Thoracic aorta (tissue), 2 donors: ENCODE measurements at regions not wholly inside any gene's neighbourhood (a gene's known extent, or its start where the extent isn't known, plus 50 kb on each side); places are given as distances from the start of the nearest gene placed in this dataset.

ENCODE experiments used
- ATAC-seq: fragments of 150-250 bp; one replicate; pipeline ENCODE4 v1.8.0; 2017; ENCODE audit warnings: low read depth; ENCODE audit not compliant: insufficient number of reproducible peaks, low FRiP score
- DNase-seq: peaks from one replicate; pipeline ENCODE4 v3.0.0-alpha.2; 2020; ENCODE audit warnings: low spot score
- H3K27ac ChIP-seq, 2 donors: fragments of 200-600 bp; sonication (generic); 1 replicate in 1 of 2; 2 replicates in 1 of 2; pipeline ENCODE4 v1.5.1; 2016; ENCODE audit warnings: mild to moderate bottlenecking in 2 of 2, moderate library complexity in 2 of 2
- H3K27me3 ChIP-seq: fragments of 200-600 bp; sonication (generic); replicated peaks from 2 replicates; pipeline ENCODE4 v1.6.0; 2016; ENCODE audit warnings: mild to moderate bottlenecking; ENCODE audit not compliant: insufficient read depth
- H3K36me3 ChIP-seq: fragments of 200-600 bp; sonication (generic); one replicate; pipeline ENCODE4 v1.5.1; 2016
- H3K4me1 ChIP-seq, 2 donors: fragments of 200-600 bp; sonication (generic); 1 replicate in 1 of 2; 2 replicates in 1 of 2; pipeline versions ENCODE4 v1.5.1 to v1.6.0; 2016; ENCODE audit warnings: low read depth in 2 of 2, mild to moderate bottlenecking in 1 of 2; ENCODE audit not compliant: control insufficient read depth in 1 of 2
- H3K4me3 ChIP-seq: fragments of 200-600 bp; sonication (generic); 2 replicates; pipeline ENCODE4 v1.5.1; 2016; ENCODE audit warnings: mild to moderate bottlenecking
- H3K9me3 ChIP-seq: fragments of 200-600 bp; sonication (generic); 2 replicates; pipeline ENCODE4 v1.5.1; 2016
- TF ChIP-seq, protein P1 (sequence below): fragments of 200-600 bp; sonication (generic); IDR thresholded peaks from one replicate; pipeline ENCODE4 v1.5.1; 2019; ENCODE audit warnings: antibody characterized with exemption

- TF ChIP-seq, protein P1, sequence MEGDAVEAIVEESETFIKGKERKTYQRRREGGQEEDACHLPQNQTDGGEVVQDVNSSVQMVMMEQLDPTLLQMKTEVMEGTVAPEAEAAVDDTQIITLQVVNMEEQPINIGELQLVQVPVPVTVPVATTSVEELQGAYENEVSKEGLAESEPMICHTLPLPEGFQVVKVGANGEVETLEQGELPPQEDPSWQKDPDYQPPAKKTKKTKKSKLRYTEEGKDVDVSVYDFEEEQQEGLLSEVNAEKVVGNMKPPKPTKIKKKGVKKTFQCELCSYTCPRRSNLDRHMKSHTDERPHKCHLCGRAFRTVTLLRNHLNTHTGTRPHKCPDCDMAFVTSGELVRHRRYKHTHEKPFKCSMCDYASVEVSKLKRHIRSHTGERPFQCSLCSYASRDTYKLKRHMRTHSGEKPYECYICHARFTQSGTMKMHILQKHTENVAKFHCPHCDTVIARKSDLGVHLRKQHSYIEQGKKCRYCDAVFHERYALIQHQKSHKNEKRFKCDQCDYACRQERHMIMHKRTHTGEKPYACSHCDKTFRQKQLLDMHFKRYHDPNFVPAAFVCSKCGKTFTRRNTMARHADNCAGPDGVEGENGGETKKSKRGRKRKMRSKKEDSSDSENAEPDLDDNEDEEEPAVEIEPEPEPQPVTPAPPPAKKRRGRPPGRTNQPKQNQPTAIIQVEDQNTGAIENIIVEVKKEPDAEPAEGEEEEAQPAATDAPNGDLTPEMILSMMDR = no peak
- ATAC-seq = no peak
- DNase-seq = no peak
These were observed 185.1 kb downstream of the DACT1 start for GRCh38 chr14:58822856-58823255.

GRCh38 chr14:58823312-58823711 lies 185.6 kb downstream of the DACT1 start:
- H3K36me3 ChIP-seq = no peaks in the 10 kb centered on the region
- ATAC-seq = no peak
- TF ChIP-seq, protein P1 = no peak
- no peak overlapping the region for H3K4me3 ChIP-seq
- no peaks in the 10 kb centered on the region for H3K4me1 ChIP-seq
- no peaks in the 10 kb centered on the region for H3K27me3 ChIP-seq
- H3K27ac ChIP-seq = no peak overlapping the region
- DNase-seq = no peak
- no peaks in the 10 kb centered on the region for H3K9me3 ChIP-seq

More at GRCh38 chr14:58822856-58823255, 185.1 kb downstream of the DACT1 start:
- Histone ChIP-seq H3K36me3 (no peaks in the 10 kb centered on the region), H3K4me3 (no peak overlapping the region), H3K4me1 (no peaks in the 10 kb centered on the region), H3K27ac (no peak overlapping the region), H3K27me3 (no peaks in the 10 kb centered on the region), H3K9me3 (no peaks in the 10 kb centered on the region)

- no peak for ATAC-seq
- TF ChIP-seq, protein P1 = no peak
These were observed 186.3 kb downstream of the DACT1 start for GRCh38 chr14:58824106-58824505.

DNA sequence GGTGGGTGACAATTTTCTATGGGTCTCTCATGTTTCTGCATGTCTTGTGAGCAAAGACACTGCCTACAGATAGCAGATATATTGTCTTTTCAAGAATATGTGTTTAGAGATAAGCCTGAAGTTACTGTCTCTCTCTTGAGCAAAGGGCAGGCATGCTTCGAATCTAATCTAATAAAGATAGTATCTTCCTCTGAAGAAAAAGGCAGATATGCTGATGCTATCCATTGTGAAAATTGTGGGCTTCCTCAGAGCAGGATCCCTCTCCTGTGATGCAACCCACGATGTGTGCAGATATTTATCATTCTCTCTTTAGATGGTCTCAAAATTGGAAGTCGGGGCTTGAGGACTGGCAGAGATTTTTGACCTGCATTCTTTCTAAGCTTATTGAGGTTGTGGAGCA lies 187.0 kb downstream of the DACT1 start:
- H3K36me3 ChIP-seq = no peaks in the 10 kb centered on the region
- DNase-seq (no peak), ATAC-seq (no peak)
- H3K4me1 ChIP-seq = no peaks in the 10 kb centered on the region
- no peak overlapping the region for H3K4me3 ChIP-seq
- H3K27me3 ChIP-seq = no peaks in the 10 kb centered on the region
- no peak overlapping the region for H3K27ac ChIP-seq
- TF ChIP-seq, protein P1 = no peak
- no peaks in the 10 kb centered on the region for H3K9me3 ChIP-seq

More at GRCh38 chr14:58824106-58824505, 186.3 kb downstream of the DACT1 start:
- no peaks in the 10 kb centered on the region for H3K36me3 ChIP-seq
- no peak overlapping the region for H3K27ac ChIP-seq
- no peaks in the 10 kb centered on the region for H3K9me3 ChIP-seq
- H3K4me1 ChIP-seq = no peaks in the 10 kb centered on the region
- no peaks in the 10 kb centered on the region for H3K27me3 ChIP-seq
- DNase-seq = no peak
- no peak overlapping the region for H3K4me3 ChIP-seq

- Histone ChIP-seq H3K36me3 (no peaks in the 10 kb centered on the region), H3K27ac (no peak overlapping the region), H3K4me3 (no peak overlapping the region), H3K27me3 (no peaks in the 10 kb centered on the region), H3K9me3 (no peaks in the 10 kb centered on the region), H3K4me1 (no peaks in the 10 kb centered on the region)
- TF ChIP-seq, protein P1 = no peak
- ATAC-seq (no peak), DNase-seq (no peak)
These were observed 187.8 kb downstream of the DACT1 start for GRCh38 chr14:58825606-58826005.
